ENCODE measurements at regions not wholly inside any gene's neighbourhood (a gene's known extent, or its start where the extent isn't known, plus 50 kb on each side); places are given as distances from the start of the nearest gene placed in this dataset.

GRCh38 chr6:153804755-153805330, 234.2 kb upstream of the OPRM1 start:
- ChIA-PET POLR2A (ENCODE audit: partially characterized antibody) (no interaction called here), CTCF (ENCODE audit: partially characterized antibody) (interaction anchor here (0.6 to 3.8 kb wide), 3 partner anchors 9 to 158 kb away, joined by 3 to 23 read pairs (median 3); no protein-coding TSS in a partner anchor)
- no peak overlapping the region for H3K23ac ChIP-seq (ENCODE audit: insufficient read length)
- H2BK15ac ChIP-seq (ENCODE audit: low read length), result no peak overlapping the region
- H2BK12ac ChIP-seq (ENCODE audit: low read depth, low read length), result no peak overlapping the region
- H4K20me1 ChIP-seq (replicated peaks in 1 of 2; ENCODE audit: control insufficient read depth in 1 of 2, insufficient read depth in 2 of 2, low read length in 2 of 2), result no peaks in the 10 kb centered on the region
- H3K4me2 ChIP-seq (ENCODE audit: insufficient read depth in 1 of 2, low read depth in 2 of 2, low read length in 2 of 2), result no peak overlapping the region
- H3K36me3 ChIP-seq (ENCODE audit: control insufficient read depth in 2 of 4, insufficient read depth in 4 of 4, low read length in 3 of 4), result no peaks in the 10 kb centered on the region
- no peaks in the 10 kb centered on the region for H3K79me2 ChIP-seq (ENCODE audit: control insufficient read depth in 1 of 2, insufficient read depth in 2 of 2, low read length in 2 of 2)
- no peak overlapping the region for H2AK5ac ChIP-seq (ENCODE audit: low read depth, low read length)
- no peaks in the 10 kb centered on the region for H3K27me3 ChIP-seq (replicated peaks in 1 of 4; ENCODE audit: control insufficient read depth in 3 of 4, extremely low read depth in 1 of 4, insufficient read depth in 3 of 4, low read length in 3 of 4)
- no peak overlapping the region for H2BK20ac ChIP-seq (ENCODE audit: low read length)
- no peaks in the 10 kb centered on the region for H3K9me3 ChIP-seq (ENCODE audit: insufficient read depth in 2 of 2, low read depth in 1 of 2, low read length in 1 of 2)
- 76% methylated on average over 5 of the region's 5 CpGs; no CpG with 5 or more reads in 1 of the 2 experiments for WGBS, 2 experiments (ENCODE audit: extremely low coverage in 1 of 2, insufficient coverage in 1 of 2, insufficient read length in 1 of 2, insufficient replicate concordance in 2 of 2, low coverage in 1 of 2, low lambda C conversion rate in 2 of 2, missing lambda C conversion rate in 1 of 2)
- DNase-seq (ENCODE audit: low read depth in 1 of 2, low spot score in 2 of 2), result no peak
- H3K27ac ChIP-seq (ENCODE audit: low read depth, low read length), result no peak overlapping the region
- H2BK120ac ChIP-seq (replicated peaks; ENCODE audit: low read depth, low read length), result no peak overlapping the region
- H4K5ac ChIP-seq (ENCODE audit: insufficient read length, low read depth, low read length), result no peak overlapping the region
- no peak overlapping the region for H3K4ac ChIP-seq (replicated peaks; ENCODE audit: insufficient read length, low read depth, low read length)
- no peaks in the 10 kb centered on the region for H3K79me1 ChIP-seq (ENCODE audit: low read depth, low read length)
- H4K8ac ChIP-seq (ENCODE audit: extremely low read depth, insufficient read depth, low read length), result no peak overlapping the region
- no peak overlapping the region for H3K14ac ChIP-seq (ENCODE audit: insufficient read length)
- no peak overlapping the region for H2BK5ac ChIP-seq (ENCODE audit: low read depth, low read length)
- H2AFZ ChIP-seq (ENCODE audit: low read length), result 0 out of 2 replicates have a peak overlapping the region, but pooled peaks have one; percentile 44
- H3K18ac ChIP-seq (ENCODE audit: extremely low read depth, low read length), result no peak overlapping the region
- H3K9ac ChIP-seq (replicated peaks in 1 of 4; ENCODE audit: extremely low read depth in 1 of 4, low read depth in 3 of 4, low read length in 3 of 4), result no peak overlapping the region
- H3K23me2 ChIP-seq (ENCODE audit: low read depth, low read length), result no peaks in the 10 kb centered on the region; the same call in 1 of the 2 replicates
- no peaks in the 10 kb centered on the region for H3K4me1 ChIP-seq (replicated peaks in 1 of 4; ENCODE audit: control insufficient read depth in 3 of 4, insufficient read depth in 4 of 4, low read length in 3 of 4)
- TF ChIP-seq E2F6 (IDR thresholded peaks at IDR 0.05) (no peak), POLR2A (IDR thresholded peaks at IDR 0.05; ENCODE audit: control extremely low read depth in 1 of 2, low read depth in 2 of 2, low read length in 2 of 2) (no peak)
- H3K56ac ChIP-seq (replicated peaks; ENCODE audit: insufficient read length, low read depth, low read length), result no peak overlapping the region
- H3K4me3 ChIP-seq (ENCODE audit: extremely low read depth in 1 of 4, insufficient read depth in 2 of 4, low read depth in 3 of 4, low read length in 4 of 4), result no peak overlapping the region
- no peak for FAIRE-seq
- H4K91ac ChIP-seq (replicated peaks; ENCODE audit: insufficient read length, low read length), result no peak overlapping the region
